ENCODE measurements at regions not wholly inside any gene's neighbourhood (a gene's known extent, or its start where the extent isn't known, plus 50 kb on each side); places are given as distances from the start of the nearest gene placed in this dataset.

- TF ChIP-seq MAX (IDR thresholded peaks at IDR 0.05; ENCODE audit: low read depth, low read length) (no peak), EZH2 (IDR thresholded peaks at IDR 0.05; ENCODE audit: borderline replicate concordance, control insufficient read depth, low read depth, low read length) (no peak), IRF3 (IDR thresholded peaks at IDR 0.05) (no peak), TAF1 (IDR thresholded peaks at IDR 0.05; ENCODE audit: borderline replicate concordance, low read depth, low read length) (no peak), JUND (IDR thresholded peaks at IDR 0.05; ENCODE audit: low read depth, low read length) (no peak), ESRRA (IDR thresholded peaks at IDR 0.05; ENCODE audit: low read length) (no peak)
These were observed 423.6 kb downstream of the PRDM9 start for GRCh38 chr5:23930985-23931384.

Data from GM12878 (cell line).